Stimulated activated naive B cell treated with anti-CD40 and anti-IgM and Interleukin-4, amounts not matched to agents 10 μg/mL and 1 μg/mL and 100 μg/mL, for 72 hours (primary cell): ENCODE measurements at regions not wholly inside any gene's neighbourhood (a gene's known extent, or its start where the extent isn't known, plus 50 kb on each side); places are given as distances from the start of the nearest gene placed in this dataset.
A peak's percentile ranks its signal among the peaks of the same experiment; 100 is the strongest.

Experiments used
- ATAC-seq, 2 donors: fragments of 150-1000 bp; cut with Tn5 transposase; replicated peaks; 2 replicates each; pipeline ENCODE4 v1.10.0; 2021; ENCODE audit warnings: moderate library complexity in 1 of 2
- DNase-seq: peaks from one replicate; pipeline ENCODE4 v3.0.0; 2021
- H3K27ac Mint-ChIP-seq: one replicate; pipeline ENCODE4 v1.8.0; 2022; ENCODE audit warnings: mild to moderate bottlenecking, mixed read lengths
- H3K27me3 Mint-ChIP-seq, 2 donors: one replicate each; pipeline ENCODE4 v1.8.0; 2022; ENCODE audit warnings: mixed read lengths in 2 of 2
- H3K36me3 Mint-ChIP-seq, 2 donors: one replicate each; pipeline ENCODE4 v1.8.0; 2022; ENCODE audit warnings: mixed read lengths in 2 of 2, mild to moderate bottlenecking in 1 of 2
- H3K4me1 Mint-ChIP-seq, 2 donors: one replicate each; pipeline ENCODE4 v1.8.0; 2022; ENCODE audit warnings: mixed read lengths in 2 of 2, mild to moderate bottlenecking in 1 of 2
- H3K4me3 Mint-ChIP-seq, 2 donors: one replicate each; pipeline ENCODE4 v1.8.0; 2022; ENCODE audit warnings: mild to moderate bottlenecking in 2 of 2, mixed read lengths in 2 of 2, moderate library complexity in 1 of 2
- H3K9me3 Mint-ChIP-seq, 2 donors: one replicate each; pipeline ENCODE4 v1.8.0; 2022; ENCODE audit warnings: mixed read lengths in 2 of 2, mild to moderate bottlenecking in 1 of 2

DNA sequence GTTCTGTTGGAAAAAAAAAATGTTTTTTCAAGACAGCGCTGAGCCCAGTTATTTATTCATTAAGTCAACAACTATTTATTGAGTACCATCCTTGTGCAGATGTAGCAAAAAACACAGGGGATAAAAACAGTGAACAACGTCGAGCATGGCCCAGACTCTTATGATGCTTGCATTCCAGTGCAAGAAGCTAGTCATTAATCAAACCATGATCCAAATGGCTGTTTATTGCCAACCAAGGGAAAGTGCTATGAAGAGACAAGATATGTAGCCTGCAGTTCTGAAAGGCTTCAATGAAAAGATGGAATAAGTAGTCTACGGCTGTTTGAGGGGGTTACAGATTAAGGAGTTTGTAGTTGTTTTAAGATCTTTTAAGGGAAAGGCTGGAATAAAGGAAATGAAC is 262.3 kb downstream of the NEBL start:
- H3K27me3 Mint-ChIP-seq: no peaks in the 10 kb centered on the region
- H3K27ac Mint-ChIP-seq: no peak overlapping the region
- no peaks in the 10 kb centered on the region for H3K4me1 Mint-ChIP-seq
- H3K9me3 Mint-ChIP-seq: peaks cover 7% of the 10 kb centered on the region in 2 donors
- no peak for ATAC-seq
- no peak overlapping the region for H3K4me3 Mint-ChIP-seq
- no peak for DNase-seq
- no peaks in the 10 kb centered on the region for H3K36me3 Mint-ChIP-seq

DNA sequence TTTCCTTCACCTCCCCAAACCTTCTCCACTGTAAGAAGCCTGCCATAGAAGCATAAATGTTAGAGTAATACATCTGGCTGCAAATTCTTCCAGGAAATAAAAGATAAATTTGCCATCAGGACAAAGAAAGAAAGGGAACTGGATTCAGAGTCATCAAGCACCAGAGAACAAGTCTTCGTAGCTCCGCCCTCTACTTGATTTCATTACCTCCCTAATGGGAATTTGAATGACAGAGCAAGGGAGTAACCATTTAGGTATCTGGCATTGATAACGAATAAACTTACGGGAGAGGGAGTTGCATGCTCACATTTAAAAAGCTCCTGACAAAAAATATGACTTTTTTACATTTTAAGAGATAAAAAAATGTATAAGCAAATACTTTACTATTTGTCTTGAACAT is 263.4 kb downstream of the NEBL start:
- Mint-ChIP-seq H3K36me3 (no peaks in the 10 kb centered on the region), H3K4me3 (no peak overlapping the region)

DNA sequence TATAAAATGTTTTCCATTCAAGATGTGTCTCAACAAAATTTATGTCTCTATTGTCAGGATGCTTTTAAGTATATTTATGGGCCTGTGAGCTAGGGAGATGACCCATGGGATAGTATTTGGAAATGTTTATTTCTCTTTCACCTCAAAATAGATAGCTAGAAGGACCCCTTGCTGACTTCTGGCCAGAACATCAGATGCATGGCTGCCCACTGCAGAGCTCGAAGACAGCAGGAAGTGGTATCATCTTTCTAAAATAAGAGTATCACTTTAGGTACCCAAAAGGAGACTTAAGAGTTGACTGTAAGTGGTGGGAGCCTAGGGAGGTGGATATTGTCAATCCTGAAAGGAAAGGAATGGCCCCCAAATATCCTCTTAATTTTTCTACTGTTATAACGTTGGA is 264.4 kb downstream of the NEBL start:
- H3K27ac Mint-ChIP-seq: no peak overlapping the region
- H3K4me1 Mint-ChIP-seq: no peaks in the 10 kb centered on the region
- no peak for ATAC-seq
- H3K27me3 Mint-ChIP-seq: no peaks in the 10 kb centered on the region
- DNase-seq: no peak
- H3K9me3 Mint-ChIP-seq: peaks cover 0 to 5% of the 10 kb centered on the region in 2 donors
- H3K36me3 Mint-ChIP-seq: no peaks in the 10 kb centered on the region
- H3K4me3 Mint-ChIP-seq: no peak overlapping the region

More for the DNA sequence above, 263.4 kb downstream of the NEBL start:
- DNase-seq (no peak), ATAC-seq (no peak)
- Mint-ChIP-seq H3K27me3 (no peaks in the 10 kb centered on the region), H3K9me3 (peaks cover 2 to 5% of the 10 kb centered on the region in 2 donors), H3K4me1 (no peaks in the 10 kb centered on the region), H3K27ac (no peak overlapping the region)

DNA sequence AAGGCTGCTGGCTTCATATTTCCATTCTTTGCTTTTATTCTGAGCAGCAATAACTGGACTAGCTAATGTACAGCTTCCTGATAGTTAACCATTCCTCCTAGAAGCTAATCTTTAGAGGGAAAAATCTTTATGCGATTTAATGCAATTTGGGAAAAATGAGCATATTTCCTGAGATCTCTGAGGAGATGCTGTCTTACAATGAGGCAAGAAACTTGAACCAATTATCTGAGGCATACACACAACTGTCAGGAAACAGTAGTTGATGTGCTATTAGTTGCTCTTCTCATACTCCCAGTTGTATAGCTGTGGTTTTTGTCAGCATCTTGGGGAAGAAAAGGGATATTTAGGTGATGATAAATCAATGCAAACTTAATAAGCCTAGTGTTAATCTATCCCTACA is 265.9 kb downstream of the NEBL start:
- Mint-ChIP-seq H3K9me3 (no peaks in the 10 kb centered on the region), H3K27ac (no peak overlapping the region), H3K27me3 (no peaks in the 10 kb centered on the region), H3K4me3 (no peak overlapping the region), H3K36me3 (no peaks in the 10 kb centered on the region), H3K4me1 (no peaks in the 10 kb centered on the region)
- no peak for ATAC-seq
- no peak for DNase-seq

DNA sequence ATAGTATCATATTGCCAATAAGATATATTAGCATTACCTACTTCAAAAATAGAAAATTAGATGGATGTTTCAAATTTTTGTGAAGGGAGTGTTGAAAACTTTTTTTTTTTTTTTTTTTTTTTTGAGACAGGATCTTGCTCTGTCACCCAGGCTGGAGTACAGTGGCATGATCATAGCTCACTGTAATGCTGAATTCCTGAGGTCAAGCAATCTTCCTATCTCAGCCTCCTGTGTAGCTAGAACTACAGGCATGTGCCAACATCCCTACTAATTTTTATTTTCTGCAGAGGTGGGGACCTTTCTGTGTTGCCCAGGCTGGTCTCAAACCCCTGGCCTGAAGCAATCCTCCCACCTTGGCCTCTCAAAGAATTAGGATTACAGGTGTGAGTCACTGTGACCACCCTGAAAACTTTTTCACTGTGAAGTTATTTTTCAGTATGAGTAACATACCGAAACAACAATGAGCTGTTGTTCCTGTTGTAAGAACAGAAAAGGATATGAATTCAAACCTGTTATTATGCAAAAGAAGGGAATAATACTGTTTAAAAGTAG is 266.9 kb downstream of the NEBL start:
- Mint-ChIP-seq H3K27ac (no peak overlapping the region), H3K9me3 (no peaks in the 10 kb centered on the region), H3K27me3 (no peaks in the 10 kb centered on the region), H3K36me3 (no peaks in the 10 kb centered on the region), H3K4me1 (no peaks in the 10 kb centered on the region), H3K4me3 (no peak overlapping the region)
- no peak for DNase-seq
- no peak for ATAC-seq

DNA sequence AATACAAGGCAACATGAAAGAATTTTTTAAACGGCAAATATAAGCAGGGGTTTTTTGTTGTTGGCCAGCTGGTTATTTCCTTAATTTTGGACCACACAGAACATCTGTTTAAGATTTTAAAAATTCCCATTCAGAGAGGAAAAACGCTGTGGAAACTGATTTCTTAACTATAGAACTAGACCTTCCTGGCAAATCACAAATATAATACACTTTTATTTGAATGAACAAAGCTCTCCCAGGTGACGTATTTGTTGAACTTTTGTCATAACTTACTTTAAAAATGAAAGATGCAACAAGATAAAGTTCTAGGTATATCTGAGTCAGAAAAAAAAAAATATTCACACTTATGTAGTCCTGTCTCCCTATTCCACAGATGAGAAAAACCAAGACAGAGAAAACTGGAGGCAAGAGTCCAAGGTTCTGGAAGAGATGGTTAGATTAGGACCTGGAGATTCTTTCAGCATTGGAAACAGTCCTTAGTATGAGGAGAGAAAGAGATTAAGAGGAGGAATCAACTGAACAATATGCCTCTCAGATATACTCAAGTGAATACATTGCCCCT is 269.1 kb downstream of the NEBL start:
- no peak overlapping the region for H3K4me3 Mint-ChIP-seq
- no peaks in the 10 kb centered on the region for H3K36me3 Mint-ChIP-seq
- no peak for DNase-seq
- H3K27ac Mint-ChIP-seq: no peak overlapping the region
- no peaks in the 10 kb centered on the region for H3K4me1 Mint-ChIP-seq
- no peaks in the 10 kb centered on the region for H3K9me3 Mint-ChIP-seq
- H3K27me3 Mint-ChIP-seq: no peaks in the 10 kb centered on the region
- no peak for ATAC-seq

DNA sequence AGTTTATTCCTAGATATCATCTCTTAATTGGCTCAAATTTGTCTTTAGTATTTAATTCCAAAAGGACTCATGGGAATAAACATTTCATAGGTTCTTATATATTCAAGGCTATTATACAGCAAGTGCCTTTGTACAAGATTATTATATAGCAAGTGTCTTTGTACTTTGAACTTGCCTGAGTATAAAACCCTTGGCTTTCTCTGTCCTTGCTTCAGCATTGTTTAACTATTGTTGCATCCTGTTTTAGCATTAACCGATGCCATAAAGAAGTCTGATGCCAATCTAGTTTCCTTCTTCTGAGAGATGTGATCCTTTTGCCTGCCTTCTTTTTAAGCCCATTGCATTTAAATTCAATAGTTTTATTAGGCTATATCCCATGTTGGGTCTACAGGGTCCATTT is 270.0 kb downstream of the NEBL start:
- no peak for DNase-seq
- no peak for ATAC-seq
- H3K27me3 Mint-ChIP-seq: no peaks in the 10 kb centered on the region
- H3K9me3 Mint-ChIP-seq: no peaks in the 10 kb centered on the region
- no peaks in the 10 kb centered on the region for H3K36me3 Mint-ChIP-seq
- H3K27ac Mint-ChIP-seq: no peak overlapping the region
- H3K4me1 Mint-ChIP-seq: no peaks in the 10 kb centered on the region
- no peak overlapping the region for H3K4me3 Mint-ChIP-seq

DNA sequence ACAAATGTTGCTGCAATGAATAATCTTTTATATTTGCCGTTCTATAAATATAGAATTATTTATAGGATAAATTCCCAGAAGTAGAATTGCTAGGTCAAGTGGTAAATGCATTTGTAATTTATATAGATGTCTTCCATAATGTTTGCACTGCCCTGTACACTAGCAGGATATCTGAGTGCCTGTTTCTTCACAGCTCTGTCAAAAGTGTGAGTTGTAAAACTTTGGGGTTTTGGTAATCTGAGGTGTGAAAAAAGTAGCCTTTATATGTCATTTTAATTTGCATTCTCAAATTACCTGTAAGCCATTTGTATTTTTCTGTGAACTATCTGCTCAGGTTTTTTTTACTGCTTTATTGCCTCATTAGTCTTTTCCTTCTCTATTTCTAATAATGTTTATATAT is 271.2 kb downstream of the NEBL start:
- no peaks in the 10 kb centered on the region for H3K4me1 Mint-ChIP-seq
- H3K27me3 Mint-ChIP-seq: no peaks in the 10 kb centered on the region
- no peaks in the 10 kb centered on the region for H3K36me3 Mint-ChIP-seq
- H3K9me3 Mint-ChIP-seq: no peaks in the 10 kb centered on the region
- ATAC-seq (no peak), DNase-seq (no peak)
- no peak overlapping the region for H3K27ac Mint-ChIP-seq
- H3K4me3 Mint-ChIP-seq: no peak overlapping the region

DNA sequence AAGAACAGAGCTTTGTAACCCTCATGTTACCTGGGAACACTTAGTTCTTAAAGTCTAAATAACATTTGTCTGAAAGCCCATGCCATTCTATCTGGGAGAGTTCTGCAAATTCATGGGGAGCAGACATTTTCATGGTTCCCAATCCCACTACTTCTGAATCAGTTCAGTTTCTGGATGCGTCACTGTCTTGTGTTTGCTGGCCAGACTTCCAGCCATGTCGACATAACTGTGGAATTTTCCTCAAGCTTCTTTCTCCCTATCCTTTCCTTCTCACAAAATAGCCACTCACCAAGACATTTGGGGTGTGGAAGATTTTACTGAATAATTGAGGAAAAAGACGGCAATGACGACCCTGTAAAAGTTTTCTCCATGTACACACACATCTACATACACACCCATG is 272.5 kb downstream of the NEBL start:
- Mint-ChIP-seq H3K36me3 (no peaks in the 10 kb centered on the region), H3K9me3 (no peaks in the 10 kb centered on the region), H3K4me1 (no peaks in the 10 kb centered on the region), H3K27me3 (no peaks in the 10 kb centered on the region), H3K4me3 (no peak overlapping the region), H3K27ac (no peak overlapping the region)
- no peak for ATAC-seq
- DNase-seq: no peak

DNA sequence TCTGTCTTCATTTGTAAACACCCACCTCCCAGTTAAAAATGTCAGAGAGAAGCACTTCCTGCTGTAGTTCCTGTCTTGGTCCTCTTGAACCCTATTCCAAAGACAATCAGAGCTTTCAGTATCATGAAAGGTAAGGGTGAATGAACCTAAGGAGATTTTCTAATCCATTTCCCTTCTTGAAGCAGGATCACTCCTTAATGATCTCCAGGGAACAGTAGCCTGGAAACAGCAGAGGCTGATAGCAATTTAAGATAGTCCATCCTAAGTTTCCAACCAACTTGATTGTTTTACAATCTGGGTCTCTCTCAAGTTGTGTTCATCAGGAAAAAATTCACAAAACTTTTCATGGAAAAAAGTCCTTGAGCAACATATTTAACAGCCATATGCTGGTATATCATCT is 273.6 kb downstream of the NEBL start:
- no peaks in the 10 kb centered on the region for H3K36me3 Mint-ChIP-seq
- H3K4me3 Mint-ChIP-seq: no peak overlapping the region
- no peaks in the 10 kb centered on the region for H3K4me1 Mint-ChIP-seq
- H3K9me3 Mint-ChIP-seq: peaks cover 0 to 2% of the 10 kb centered on the region in 2 donors
- H3K27me3 Mint-ChIP-seq: no peaks in the 10 kb centered on the region
- ATAC-seq: no peak
- no peak overlapping the region for H3K27ac Mint-ChIP-seq
- no peak for DNase-seq

DNA sequence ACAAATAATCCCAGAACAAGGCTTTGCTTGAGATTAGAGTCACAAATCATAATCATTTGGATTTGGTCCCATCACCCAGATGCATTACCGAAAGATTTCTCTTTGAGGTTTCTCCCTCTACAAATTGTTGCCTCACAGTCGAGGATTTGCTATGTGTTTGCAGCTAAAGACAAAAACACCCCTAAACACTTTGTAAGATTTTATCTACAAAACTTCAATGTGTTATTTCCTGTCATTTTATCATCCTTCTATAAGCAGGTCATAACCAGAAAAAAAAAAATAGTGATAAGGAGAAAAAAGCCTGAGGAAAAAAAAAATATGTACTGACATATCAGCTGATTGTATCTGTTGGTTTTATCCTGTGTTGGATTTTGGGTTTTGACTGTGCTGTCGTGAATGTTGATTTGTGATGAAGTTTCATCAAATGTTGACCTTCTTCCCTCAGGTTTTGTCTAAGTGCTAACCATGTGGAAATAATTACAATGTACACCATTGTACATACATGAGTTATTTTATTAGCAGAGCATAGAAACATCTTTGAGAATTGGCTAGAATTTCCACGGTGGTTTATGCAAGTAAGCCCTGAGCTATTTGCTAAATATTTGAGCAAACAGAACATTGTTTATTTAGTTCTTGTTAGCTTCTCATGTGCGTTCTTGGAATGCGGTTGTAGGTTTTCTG is 274.4 kb downstream of the NEBL start:
- Mint-ChIP-seq H3K4me1 (no peaks in the 10 kb centered on the region), H3K9me3 (peaks cover 0 to 2% of the 10 kb centered on the region in 2 donors), H3K36me3 (no peaks in the 10 kb centered on the region), H3K27me3 (no peaks in the 10 kb centered on the region), H3K4me3 (no peak overlapping the region), H3K27ac (no peak overlapping the region)
- ATAC-seq: no peak
- no peak for DNase-seq

DNA sequence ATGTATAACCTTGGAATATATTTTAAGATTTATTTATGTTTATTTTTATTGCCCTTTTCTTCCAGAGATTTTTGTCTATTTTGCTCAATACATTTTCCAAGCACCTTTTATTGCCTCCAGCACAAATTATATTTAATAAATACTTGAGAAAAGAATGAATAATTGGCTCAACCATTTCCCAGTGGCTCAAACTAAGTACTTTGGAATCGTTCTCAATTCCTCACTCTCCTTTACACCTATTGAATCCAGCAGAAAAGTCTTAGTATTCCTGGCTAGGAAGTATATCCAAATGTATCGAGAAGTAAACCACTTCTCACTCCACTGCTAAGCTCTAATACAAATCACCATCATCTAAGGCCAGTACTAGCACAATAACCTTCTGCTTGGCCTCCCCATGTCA is 276.1 kb downstream of the NEBL start:
- H3K9me3 Mint-ChIP-seq: peaks cover 0 to 2% of the 10 kb centered on the region in 2 donors
- no peaks in the 10 kb centered on the region for H3K27me3 Mint-ChIP-seq
- no peak overlapping the region for H3K4me3 Mint-ChIP-seq
- H3K36me3 Mint-ChIP-seq: no peaks in the 10 kb centered on the region
- ATAC-seq (no peak), DNase-seq (no peak)
- no peak overlapping the region for H3K27ac Mint-ChIP-seq
- peaks cover 2 to 6% of the 10 kb centered on the region in 2 donors for H3K4me1 Mint-ChIP-seq

DNA sequence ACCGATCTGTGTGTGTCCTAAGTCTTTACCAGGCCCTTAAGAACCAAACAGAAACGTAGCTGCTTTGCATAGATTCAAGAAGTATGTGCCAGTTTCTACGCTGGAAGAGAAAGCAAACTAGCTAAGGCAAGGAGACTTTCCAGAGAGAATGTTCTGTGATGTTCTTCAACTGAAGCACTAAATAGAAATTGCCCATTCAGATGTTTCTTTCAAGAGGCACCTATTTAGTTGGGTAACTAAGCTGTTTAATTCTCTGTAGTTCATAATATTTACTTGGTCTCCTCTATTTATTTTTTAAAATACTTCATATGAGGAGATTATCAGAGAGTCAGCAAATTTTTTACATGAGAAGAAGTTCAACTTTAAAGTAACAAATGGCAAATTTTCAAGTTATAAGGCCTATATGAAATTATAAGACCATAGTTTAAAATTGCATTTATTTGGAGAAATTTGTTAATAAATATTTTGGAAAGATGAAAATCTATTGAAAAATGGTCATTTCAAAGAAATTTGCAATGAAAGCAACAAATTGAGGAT is 279.0 kb downstream of the NEBL start:
- Mint-ChIP-seq H3K27ac (no peak overlapping the region), H3K4me1 (peaks cover 2 to 6% of the 10 kb centered on the region in 2 donors), H3K9me3 (peaks cover 0 to 3% of the 10 kb centered on the region in 2 donors), H3K27me3 (no peaks in the 10 kb centered on the region), H3K36me3 (no peaks in the 10 kb centered on the region), H3K4me3 (no peak overlapping the region)
- no peak for DNase-seq
- no peak for ATAC-seq

DNA sequence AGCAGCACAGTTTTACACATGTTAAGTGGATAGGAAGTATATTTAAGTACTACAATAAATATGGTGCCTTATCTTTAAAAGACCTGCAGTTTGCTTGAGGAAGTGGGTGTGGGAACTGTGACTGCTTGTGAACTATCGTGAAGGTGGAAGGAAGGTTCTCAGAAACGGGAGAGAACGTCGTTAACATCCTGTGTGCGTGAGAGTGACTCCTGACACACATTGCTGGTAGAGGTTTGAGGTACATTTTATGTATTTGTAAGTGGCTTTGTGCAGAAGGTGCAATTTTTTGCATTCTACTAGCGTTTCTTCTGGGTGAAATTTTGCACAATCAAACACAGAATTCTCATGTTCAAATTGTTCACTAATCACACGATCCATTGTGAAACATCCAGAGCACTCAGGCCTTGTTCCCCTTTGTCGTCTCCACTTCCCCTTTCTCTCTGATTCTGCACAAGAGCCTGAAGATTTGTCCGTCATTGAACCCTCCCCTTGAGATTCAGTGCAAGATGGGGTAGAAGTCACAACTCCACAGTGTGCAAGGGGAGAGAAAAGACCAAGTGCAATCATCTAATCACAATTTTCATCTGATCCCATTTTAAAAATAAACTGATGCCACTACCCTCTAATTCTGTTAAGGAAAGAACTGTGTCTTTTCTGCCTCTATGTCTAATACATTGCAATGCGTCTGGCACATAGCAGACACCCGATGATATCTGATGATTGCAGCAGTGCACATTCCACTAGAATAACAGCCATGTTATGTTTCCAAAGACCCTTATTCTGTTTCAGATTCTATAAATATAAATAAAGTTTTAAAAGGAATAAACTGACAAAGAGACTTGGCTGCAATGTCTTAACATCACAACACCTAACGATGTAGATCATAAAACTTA is 279.9 kb downstream of the NEBL start:
- H3K4me3 Mint-ChIP-seq: no peak overlapping the region
- ATAC-seq: peak in 1 of 2 donors; percentile 54
- H3K27ac Mint-ChIP-seq: no peak overlapping the region

More for the DNA sequence above, 279.9 kb downstream of the NEBL start:
- Mint-ChIP-seq H3K9me3 (peaks cover 0 to 3% of the 10 kb centered on the region in 2 donors), H3K36me3 (no peaks in the 10 kb centered on the region), H3K4me1 (peaks cover 2 to 6% of the 10 kb centered on the region in 2 donors), H3K27me3 (no peaks in the 10 kb centered on the region)
- DNase-seq: no peak
